ENCODE measurements at regions not wholly inside any gene's neighbourhood (a gene's known extent, or its start where the extent isn't known, plus 50 kb on each side); places are given as distances from the start of the nearest gene placed in this dataset.

- DNase-seq = no peak
These were observed 165.2 kb upstream of the HES1 start for GRCh38 chr3:193970773-193971206.

- peak; percentile 9 for DNase-seq
These were observed 164.6 kb upstream of the HES1 start for GRCh38 chr3:193971261-193971751.

- DNase-seq = no peak
These were observed 164.0 kb upstream of the HES1 start for GRCh38 chr3:193971966-193972365.

- DNase-seq = no peak
These were observed 163.1 kb upstream of the HES1 start for GRCh38 chr3:193972832-193973231.

GRCh38 chr3:193974191-193974652 lies 161.7 kb upstream of the HES1 start:
- DNase-seq = no peak

- DNase-seq = no peak
These were observed 161.0 kb upstream of the HES1 start for GRCh38 chr3:193974671-193975535.

- no peak for DNase-seq
These were observed 158.3 kb upstream of the HES1 start for GRCh38 chr3:193977622-193978021.

- no peak for DNase-seq
These were observed 157.9 kb upstream of the HES1 start for GRCh38 chr3:193978030-193978429.

- no peak for DNase-seq
These were observed 157.5 kb upstream of the HES1 start for GRCh38 chr3:193978486-193978885.

GRCh38 chr3:193980326-193980725 lies 155.6 kb upstream of the HES1 start:
- DNase-seq = no peak

- DNase-seq = no peak
These were observed 155.0 kb upstream of the HES1 start for GRCh38 chr3:193980905-193981304.

- no peak for DNase-seq
These were observed 154.4 kb upstream of the HES1 start for GRCh38 chr3:193981504-193981903.

- DNase-seq = no peak
These were observed 153.7 kb upstream of the HES1 start for GRCh38 chr3:193982258-193982659.

GRCh38 chr3:193983846-193984818 lies 151.8 kb upstream of the HES1 start:
- no peak for DNase-seq

GRCh38 chr3:193984876-193985275 lies 151.1 kb upstream of the HES1 start:
- DNase-seq = no peak

GRCh38 chr3:193987186-193987585 lies 148.8 kb upstream of the HES1 start:
- DNase-seq = no peak

GRCh38 chr3:193989186-193989585 lies 146.8 kb upstream of the HES1 start:
- DNase-seq = no peak

- DNase-seq = no peak
These were observed 144.1 kb upstream of the HES1 start for GRCh38 chr3:193991666-193992424.

GRCh38 chr3:193992425-193993037 lies 143.4 kb upstream of the HES1 start:
- no peak for DNase-seq

- no peak for DNase-seq
These were observed 139.7 kb upstream of the HES1 start for GRCh38 chr3:193996221-193996620.

- DNase-seq = no peak
These were observed 139.3 kb upstream of the HES1 start for GRCh38 chr3:193996641-193997089.

All from hematopoietic multipotent progenitor cell treated with erythropoietin and hydrocortisone succinate and interleukin-3 and kit ligand, for 6 days (in vitro differentiated cells).